Lower lobe of right lung (tissue), 2 donors: ENCODE measurements at regions not wholly inside any gene's neighbourhood (a gene's known extent, or its start where the extent isn't known, plus 50 kb on each side); places are given as distances from the start of the nearest gene placed in this dataset.

Experiments
- ATAC-seq, 2 donors: fragments of 200-7000 bp; cut with Tn5 transposase; one replicate each; pipeline ENCODE4 v1.9.1; 2020 to 2022; ENCODE audit warnings: mild to moderate bottlenecking in 2 of 2, moderate library complexity in 2 of 2
- DNase-seq: peaks from one replicate; pipeline ENCODE4 v3.0.0-alpha.2; 2020
- H3K27ac ChIP-seq: fragments of 200-600 bp; one replicate; pipeline ENCODE4 v1.8.0; 2022
- H3K27me3 ChIP-seq: fragments of 200-600 bp; one replicate; pipeline ENCODE4 v1.8.0; 2022; ENCODE audit warnings: low read depth
- H3K36me3 ChIP-seq: fragments of 200-600 bp; one replicate; pipeline ENCODE4 v1.8.0; 2022; ENCODE audit warnings: mild to moderate bottlenecking
- H3K4me1 ChIP-seq: fragments of 200-600 bp; one replicate; pipeline ENCODE4 v1.8.0; 2022
- H3K4me3 ChIP-seq: fragments of 200-600 bp; one replicate; pipeline ENCODE4 v1.8.0; 2022; ENCODE audit warnings: mild to moderate bottlenecking
- H3K9me3 ChIP-seq: fragments of 200-600 bp; one replicate; pipeline ENCODE4 v1.8.0; 2022
- intact Hi-C: fragments of 100-400 bp; cut with DNase I; formaldehyde crosslinking; loops from one replicate; pipeline ENCODE4 v1.11.0; 2022
- TF ChIP-seq, protein P1 (sequence below): fragments of 200-600 bp; IDR thresholded peaks from one replicate; pipeline ENCODE4 v1.8.0; 2022; ENCODE audit warnings: antibody characterized with exemption, mild to moderate bottlenecking
- donor health status: DM: no; HTN: yes; CAD: no; lungs with severe emphysema.

DNA sequence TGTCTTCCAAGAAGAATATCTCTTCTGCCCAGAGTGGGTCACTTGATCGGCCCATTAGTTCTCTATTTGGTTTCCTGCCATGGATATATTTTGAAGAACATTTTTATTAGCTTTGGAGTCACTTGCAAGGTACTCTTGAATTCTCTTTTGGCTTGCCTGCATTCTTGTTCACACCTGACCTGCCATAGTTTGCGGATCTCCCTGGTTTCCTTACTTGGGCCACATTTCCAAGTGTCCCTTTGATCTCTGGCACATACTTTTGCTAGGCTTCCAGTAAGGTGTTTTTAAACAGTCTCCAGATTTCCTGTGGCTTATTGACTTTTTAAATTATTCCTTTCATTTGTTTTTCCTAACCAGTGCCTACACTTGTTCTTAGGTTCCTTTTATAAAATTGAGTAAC, 488.5 kb upstream of the MDFIC2 start:
- Histone ChIP-seq H3K36me3 (no peaks in the 10 kb centered on the region), H3K4me3 (no peak overlapping the region), H3K27ac (no peak overlapping the region), H3K4me1 (no peaks in the 10 kb centered on the region), H3K27me3 (no peaks in the 10 kb centered on the region), H3K9me3 (no peaks in the 10 kb centered on the region)
- TF ChIP-seq, protein P1, sequence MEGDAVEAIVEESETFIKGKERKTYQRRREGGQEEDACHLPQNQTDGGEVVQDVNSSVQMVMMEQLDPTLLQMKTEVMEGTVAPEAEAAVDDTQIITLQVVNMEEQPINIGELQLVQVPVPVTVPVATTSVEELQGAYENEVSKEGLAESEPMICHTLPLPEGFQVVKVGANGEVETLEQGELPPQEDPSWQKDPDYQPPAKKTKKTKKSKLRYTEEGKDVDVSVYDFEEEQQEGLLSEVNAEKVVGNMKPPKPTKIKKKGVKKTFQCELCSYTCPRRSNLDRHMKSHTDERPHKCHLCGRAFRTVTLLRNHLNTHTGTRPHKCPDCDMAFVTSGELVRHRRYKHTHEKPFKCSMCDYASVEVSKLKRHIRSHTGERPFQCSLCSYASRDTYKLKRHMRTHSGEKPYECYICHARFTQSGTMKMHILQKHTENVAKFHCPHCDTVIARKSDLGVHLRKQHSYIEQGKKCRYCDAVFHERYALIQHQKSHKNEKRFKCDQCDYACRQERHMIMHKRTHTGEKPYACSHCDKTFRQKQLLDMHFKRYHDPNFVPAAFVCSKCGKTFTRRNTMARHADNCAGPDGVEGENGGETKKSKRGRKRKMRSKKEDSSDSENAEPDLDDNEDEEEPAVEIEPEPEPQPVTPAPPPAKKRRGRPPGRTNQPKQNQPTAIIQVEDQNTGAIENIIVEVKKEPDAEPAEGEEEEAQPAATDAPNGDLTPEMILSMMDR = no peak
- DNase-seq (no peak), ATAC-seq (peak in 1 of 2 donors; percentile 65)
- intact Hi-C loops = no loop called here

DNA sequence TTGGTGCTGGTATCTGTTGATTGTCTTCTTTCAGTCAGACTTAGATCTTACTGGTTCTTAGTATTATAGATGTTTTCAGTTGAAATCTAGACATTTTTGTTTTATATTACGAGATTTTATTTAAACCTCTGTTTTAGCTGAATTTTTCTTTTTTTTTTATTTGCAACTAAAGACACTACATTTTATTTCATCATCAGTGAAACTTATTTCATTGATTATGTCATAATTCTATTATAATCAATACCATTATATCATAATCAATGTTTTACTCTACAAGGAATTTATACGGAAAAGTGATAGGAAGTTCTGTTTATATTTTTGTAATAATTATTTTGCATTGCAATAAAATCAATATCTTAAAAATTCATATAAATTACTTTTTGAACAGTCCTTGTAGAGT, 477.4 kb upstream of the MDFIC2 start:
- Histone ChIP-seq H3K36me3 (no peaks in the 10 kb centered on the region), H3K9me3 (no peaks in the 10 kb centered on the region), H3K27me3 (no peaks in the 10 kb centered on the region), H3K4me3 (no peak overlapping the region), H3K4me1 (no peaks in the 10 kb centered on the region), H3K27ac (no peak overlapping the region)
- intact Hi-C loops = no loop called here
- no peak for ATAC-seq
- TF ChIP-seq, protein P1 = no peak
- DNase-seq = no peak

DNA sequence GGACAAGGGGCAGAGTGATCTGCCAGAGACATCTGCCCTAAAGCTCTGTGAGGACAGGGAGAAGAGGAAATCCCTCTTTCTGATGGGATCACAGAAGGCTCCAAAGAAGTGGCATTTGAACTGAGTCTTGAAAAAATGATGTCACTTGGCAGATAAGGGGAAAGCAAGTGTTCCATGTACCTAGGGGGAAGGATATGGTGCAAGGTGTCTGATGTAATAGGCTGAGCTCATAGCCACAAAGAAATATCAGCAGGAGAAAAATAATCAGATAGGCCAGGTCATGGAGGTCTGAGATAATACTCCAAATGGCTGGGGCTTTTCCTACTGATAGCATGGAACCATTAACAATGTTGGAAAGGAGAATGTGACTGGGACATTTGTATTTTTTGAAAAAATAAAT, 468.4 kb upstream of the MDFIC2 start:
- no peak for ATAC-seq
- no peak overlapping the region for H3K27ac ChIP-seq
- intact Hi-C loops = no loop called here
- no peaks in the 10 kb centered on the region for H3K27me3 ChIP-seq
- H3K4me1 ChIP-seq = no peaks in the 10 kb centered on the region
- H3K9me3 ChIP-seq = no peaks in the 10 kb centered on the region
- H3K4me3 ChIP-seq = no peak overlapping the region
- TF ChIP-seq, protein P1 = no peak
- H3K36me3 ChIP-seq = no peaks in the 10 kb centered on the region
- no peak for DNase-seq

DNA sequence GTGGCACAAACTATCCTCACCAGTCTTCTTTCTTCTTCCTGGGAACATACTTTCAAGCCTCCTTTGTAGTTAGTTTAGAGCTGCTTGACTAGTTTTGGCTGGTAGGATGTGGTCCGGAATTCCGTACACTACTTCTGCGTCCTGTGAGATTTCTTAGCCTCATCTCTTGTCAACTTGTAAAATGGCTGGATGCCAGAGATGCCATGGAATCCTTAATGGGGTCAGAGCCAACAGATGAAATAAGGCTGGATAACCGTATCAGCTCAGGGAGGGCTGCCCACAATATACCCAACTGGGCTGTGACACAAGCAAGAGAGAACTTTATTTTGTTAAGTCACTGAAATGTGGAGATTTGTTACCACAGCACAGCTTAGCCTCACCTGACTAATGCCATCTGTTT, 466.9 kb upstream of the MDFIC2 start:
- intact Hi-C loops = no loop called here
- TF ChIP-seq, protein P1 = no peak
- DNase-seq (no peak), ATAC-seq (no peak)
- Histone ChIP-seq H3K9me3 (no peaks in the 10 kb centered on the region), H3K27me3 (no peaks in the 10 kb centered on the region), H3K4me3 (no peak overlapping the region), H3K36me3 (no peaks in the 10 kb centered on the region), H3K4me1 (no peaks in the 10 kb centered on the region), H3K27ac (no peak overlapping the region)

DNA sequence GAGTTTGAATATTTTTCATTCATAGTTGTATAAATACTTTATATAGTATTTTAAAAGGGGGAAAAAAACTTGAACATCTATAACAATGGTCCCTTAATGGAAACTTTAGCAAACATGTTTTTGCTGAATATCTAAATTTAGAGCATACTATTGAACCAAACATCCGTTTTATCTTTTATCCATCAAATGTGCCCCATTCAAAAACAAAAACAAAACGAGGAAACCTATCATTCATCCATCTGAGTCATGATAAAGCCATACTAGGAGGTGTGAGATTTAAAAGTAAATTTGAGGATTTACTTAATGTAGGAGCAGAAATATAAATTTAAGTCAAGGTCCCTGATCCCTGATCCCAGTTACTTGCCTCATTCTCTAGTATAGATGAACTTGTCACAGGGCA, 463.6 kb upstream of the MDFIC2 start:
- intact Hi-C loops = no loop called here
- Histone ChIP-seq H3K4me3 (no peak overlapping the region), H3K27me3 (no peaks in the 10 kb centered on the region), H3K4me1 (no peaks in the 10 kb centered on the region), H3K9me3 (no peaks in the 10 kb centered on the region), H3K27ac (no peak overlapping the region), H3K36me3 (no peaks in the 10 kb centered on the region)
- ATAC-seq (no peak), DNase-seq (no peak)
- TF ChIP-seq, protein P1 = no peak

DNA sequence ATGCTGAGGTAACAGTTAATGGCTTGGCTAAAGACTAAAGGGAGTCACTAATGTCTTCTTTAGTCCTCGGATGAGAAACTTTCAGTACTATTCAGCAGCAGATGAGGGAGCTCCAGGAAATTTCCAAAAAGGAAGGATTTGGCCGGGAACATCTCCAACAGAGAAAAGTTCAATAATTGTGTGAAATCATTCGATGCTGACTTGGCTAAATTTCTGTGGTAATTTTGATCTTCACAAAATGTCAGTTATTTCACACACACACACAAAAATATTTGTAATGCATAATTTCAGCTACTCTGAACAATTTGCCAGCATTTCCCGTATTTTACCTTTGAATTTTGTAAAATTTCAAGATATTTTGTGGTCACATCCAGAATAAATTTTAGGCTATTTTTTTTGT, 462.8 kb upstream of the MDFIC2 start:
- H3K4me1 ChIP-seq = no peaks in the 10 kb centered on the region
- no peak for ATAC-seq
- no peaks in the 10 kb centered on the region for H3K9me3 ChIP-seq
- H3K36me3 ChIP-seq = no peaks in the 10 kb centered on the region
- no peak overlapping the region for H3K4me3 ChIP-seq
- no peak overlapping the region for H3K27ac ChIP-seq
- H3K27me3 ChIP-seq = no peaks in the 10 kb centered on the region
- intact Hi-C loops = no loop called here
- no peak for DNase-seq
- TF ChIP-seq, protein P1 = no peak
